Stimulated activated CD4-positive, alpha-beta T cell treated with anti-CD3 and anti-CD28 coated beads, Interleukin-1b, Interleukin-23, amount 100 ng/mL, for 48 hours (primary cell): ENCODE measurements at regions not wholly inside any gene's neighbourhood (a gene's known extent, or its start where the extent isn't known, plus 50 kb on each side); places are given as distances from the start of the nearest gene placed in this dataset.

ENCODE experiments used
- DNase-seq: peaks from one replicate; pipeline ENCODE4 v3.0.0-alpha.2; 2020

- DNase-seq, result no peak
Observed at GRCh38 chr1:29824025-29824424, 587.7 kb downstream of the PTPRU start.

- DNase-seq, result no peak
Observed at GRCh38 chr1:29823561-29823960, 587.2 kb downstream of the PTPRU start.

DNA sequence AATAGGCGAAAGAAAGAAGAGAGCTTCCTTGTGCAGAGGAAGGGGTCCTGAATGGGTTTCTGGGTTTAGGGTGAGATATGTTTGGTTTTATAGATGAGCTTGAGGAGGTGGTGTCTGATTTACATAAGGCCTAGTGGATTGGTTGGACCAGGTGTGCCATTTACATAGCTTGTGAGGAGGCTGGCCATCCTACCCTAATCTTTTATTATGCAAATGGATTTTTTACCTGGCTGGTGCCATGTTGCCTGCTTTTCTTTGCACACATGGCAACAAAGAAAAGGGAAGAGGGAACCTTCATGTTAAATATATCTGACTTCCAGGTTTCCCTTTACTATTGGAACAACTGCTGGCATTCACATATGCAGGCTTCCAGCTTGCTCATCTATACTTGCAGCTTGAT, 585.3 kb downstream of the PTPRU start:
- DNase-seq, result no peak

DNA sequence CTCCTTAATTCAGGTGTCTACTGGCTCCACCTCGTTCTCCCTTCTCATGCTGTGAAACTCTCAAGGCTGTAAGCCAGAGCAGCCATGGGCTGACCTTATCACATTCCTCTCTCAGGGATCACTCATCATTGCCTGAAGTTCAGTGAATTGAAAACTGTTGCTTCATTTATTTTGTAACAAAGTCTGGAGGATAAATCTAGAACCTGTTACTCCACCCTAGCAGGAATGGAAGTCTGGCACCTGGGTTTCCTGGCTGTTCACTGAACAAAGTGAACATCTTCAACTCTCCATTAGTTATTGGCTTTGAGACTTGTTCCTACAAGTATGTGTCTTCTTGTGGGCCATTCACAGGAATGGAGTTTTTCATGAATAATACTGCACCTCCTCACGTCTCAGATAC, 584.1 kb downstream of the PTPRU start:
- no peak for DNase-seq

DNA sequence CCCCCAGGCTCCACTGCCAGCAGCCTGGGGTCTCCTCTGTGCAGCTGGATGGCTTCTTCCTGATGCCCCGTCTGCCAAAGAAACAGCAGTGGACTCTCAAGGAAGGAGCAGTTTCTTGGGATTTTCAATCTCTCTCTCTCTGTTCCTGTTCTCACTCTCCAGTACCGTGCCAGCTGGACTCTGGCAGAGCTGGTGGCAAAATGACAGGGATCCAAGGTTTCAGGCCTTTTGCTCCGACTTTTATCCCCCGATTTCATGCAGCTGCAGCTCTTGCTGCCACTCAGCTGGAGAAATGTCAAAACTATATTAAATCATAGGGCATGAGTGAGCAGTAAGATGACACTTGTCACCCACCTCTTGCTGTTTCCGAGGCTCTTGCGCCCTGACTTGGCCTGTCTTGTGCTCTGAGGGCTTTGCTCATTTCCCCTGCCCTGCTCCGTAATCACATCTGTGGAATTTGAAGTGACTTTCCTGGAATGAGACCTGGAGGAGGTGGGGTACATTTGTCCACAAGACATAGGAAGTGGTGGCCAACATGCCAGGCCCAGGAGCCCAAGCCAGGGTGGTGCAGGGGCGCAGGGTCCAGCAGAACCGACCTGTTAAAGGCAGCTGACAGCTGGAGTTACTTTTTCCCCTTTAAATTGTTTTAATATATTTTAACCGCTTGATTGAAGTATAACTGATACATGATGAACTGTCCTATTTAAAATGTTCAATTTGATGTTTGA, 576.2 kb downstream of the PTPRU start:
- no peak for DNase-seq

GRCh38 chr1:29811727-29812407, 575.5 kb downstream of the PTPRU start:
- no peak for DNase-seq

- no peak for DNase-seq
Observed at GRCh38 chr1:29811247-29811646, 574.9 kb downstream of the PTPRU start.

DNA sequence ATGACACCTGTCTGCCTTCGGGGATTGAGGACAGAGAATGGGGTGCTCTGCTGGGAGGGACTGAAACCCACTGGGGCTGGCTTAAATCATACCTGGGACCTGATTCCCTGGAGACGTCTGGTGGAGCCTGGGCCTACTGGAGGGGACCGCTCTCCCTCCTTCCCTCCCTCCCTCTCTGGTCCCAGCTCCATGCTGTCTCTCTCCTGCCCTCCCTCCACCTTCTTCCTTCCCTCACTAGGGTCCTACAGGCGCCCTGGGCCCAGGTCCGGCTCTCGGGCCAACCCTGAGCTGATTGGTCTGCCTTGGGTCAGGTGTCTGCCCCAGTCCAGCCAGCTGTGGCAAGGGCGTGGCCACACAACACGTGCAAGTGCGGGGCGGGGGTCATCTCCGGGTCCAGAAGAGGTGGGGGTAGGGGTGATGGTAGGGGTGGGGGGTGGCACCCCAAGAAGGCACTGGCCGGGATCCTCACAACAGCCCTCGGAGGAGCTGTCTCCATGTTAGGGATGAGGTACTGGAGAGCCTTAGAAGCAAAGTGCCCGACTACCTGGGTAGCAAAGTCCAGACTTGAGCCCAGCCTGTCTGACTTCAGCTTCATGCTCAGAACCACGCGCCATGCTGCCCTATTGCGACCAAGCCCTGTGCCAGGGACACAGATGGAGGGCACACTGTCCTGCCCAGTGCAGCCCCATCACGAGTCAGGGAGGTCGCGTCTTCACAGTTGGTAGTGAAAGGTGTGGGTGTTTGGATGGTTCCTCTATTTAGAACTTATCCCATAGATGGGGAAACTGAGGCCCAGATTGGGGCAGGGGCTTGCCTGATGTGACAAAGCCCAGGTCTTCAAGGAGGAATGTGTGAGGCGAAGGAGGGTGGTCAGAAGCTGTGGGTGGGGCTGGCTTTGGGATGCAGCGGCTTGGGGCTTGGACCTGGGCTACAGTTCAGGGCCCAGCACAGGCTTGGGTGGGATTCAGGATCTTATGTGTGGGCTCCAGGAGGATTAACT, 574.1 kb downstream of the PTPRU start:
- DNase-seq, result no peak

DNA sequence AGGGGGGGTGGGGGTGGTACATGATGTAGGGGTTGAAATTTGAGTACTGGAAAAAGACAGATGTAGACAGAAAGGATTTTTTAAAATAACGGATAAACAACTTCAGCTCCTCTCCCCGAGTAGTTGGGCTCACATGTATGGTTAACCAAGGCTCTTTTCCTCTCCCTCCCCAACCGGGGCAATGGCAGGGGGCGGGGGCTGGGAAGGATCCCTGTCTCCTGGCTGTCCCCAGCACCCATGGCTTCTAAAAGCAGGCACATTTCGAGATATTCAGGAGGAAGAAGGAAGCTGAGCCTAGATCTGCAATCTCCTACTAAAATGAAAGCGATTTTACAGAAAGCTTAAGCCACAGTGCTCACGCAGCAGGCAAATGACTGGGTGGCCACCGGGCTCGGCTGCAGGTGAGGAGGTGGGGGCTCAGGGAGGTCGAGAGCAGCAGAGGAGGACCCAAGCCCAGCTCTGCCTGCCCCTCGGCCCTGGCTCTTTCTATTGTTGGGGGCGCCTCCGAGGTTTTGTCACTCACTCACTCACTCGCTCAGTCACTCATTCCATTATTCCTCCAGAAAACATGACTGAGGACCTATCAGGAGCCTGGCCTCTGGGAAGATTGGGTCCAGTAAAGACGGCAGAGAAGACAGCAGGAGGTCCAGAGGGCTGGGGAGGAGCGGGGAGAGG, 573.3 kb downstream of the PTPRU start:
- no peak for DNase-seq

DNA sequence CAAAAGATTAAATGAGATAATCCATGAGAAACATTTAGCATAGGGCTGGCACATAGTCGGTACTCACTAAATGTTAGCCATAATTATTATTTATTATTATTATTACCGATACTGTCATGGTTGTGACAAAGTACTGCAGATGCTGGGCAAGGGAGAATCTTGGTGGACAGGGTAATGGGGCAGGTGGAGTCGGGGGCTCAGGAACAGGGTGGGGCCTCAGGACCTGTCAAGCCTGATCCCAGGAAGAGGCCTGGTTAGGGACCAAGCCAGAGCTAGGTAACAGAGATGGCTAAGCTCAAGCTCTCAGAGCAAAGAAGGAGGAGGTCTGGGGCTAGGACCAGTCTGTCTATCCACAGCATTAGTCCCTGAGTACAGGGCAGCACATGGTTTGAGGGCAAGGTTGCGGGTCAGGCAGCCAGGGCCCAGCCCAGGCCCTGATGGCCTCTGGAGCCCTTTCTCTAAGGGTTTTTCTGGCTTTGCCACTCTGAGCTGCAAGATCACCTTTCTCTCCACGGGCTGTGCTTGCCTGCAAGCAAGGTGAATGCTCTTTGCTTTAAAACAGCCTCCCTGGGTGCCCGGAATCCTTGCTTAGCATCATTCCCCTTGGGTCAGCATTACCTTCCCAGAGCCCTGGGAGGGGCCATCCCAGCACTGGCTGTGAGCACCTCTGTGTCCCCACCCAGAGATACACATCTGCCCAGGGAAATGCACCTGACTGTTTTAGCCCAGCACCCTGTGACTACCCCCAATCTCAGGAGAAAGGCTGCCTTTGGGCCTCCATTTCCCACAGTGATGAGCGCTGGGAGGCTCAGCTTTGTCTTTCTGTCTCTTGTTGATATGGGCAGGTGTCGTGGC, 572.0 kb downstream of the PTPRU start:
- no peak for DNase-seq

GRCh38 chr1:29807689-29808088, 571.4 kb downstream of the PTPRU start:
- DNase-seq, result no peak

GRCh38 chr1:29806646-29807319, 570.5 kb downstream of the PTPRU start:
- DNase-seq, result no peak

- DNase-seq, result no peak
Observed at GRCh38 chr1:29805896-29806160, 569.5 kb downstream of the PTPRU start.

DNA sequence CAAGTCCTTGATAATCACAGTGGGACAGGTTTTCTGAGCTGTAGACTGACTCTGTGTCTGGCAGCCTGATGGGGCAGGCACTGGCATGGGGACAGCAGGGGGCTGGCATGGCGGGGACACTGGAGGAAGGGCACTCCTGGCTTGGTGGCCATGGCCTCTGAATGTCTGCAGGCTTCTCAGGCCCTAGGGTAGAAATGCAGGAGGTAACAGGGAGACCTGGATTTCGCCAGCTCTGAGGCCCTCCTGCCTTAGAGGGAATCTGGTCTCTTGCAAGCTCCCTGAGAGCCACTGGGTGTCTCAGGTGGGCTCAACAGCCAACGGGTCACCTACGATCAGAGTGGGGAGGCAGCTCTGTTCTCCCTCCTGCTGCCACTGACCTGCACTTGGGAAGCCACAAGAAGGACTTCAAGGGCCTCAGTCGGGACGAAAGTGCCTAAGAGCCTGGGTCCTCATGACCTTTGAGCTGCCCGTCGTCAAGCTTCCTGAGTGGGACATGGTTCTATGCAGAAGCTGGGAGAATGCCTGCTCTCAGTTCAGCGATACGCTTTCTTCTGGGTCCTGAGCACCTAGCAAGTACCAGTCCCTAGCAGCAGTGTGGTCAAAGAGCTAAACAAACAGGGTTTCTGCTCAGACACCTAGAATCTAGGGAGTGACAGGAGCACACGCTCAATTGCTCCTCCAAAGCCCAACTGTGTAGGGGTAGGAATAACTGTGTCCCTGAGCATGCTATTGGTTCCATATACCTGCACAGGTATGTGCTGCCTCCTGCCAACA, 569.0 kb downstream of the PTPRU start:
- no peak for DNase-seq

GRCh38 chr1:29804181-29804899, 568.0 kb downstream of the PTPRU start:
- no peak for DNase-seq

DNA sequence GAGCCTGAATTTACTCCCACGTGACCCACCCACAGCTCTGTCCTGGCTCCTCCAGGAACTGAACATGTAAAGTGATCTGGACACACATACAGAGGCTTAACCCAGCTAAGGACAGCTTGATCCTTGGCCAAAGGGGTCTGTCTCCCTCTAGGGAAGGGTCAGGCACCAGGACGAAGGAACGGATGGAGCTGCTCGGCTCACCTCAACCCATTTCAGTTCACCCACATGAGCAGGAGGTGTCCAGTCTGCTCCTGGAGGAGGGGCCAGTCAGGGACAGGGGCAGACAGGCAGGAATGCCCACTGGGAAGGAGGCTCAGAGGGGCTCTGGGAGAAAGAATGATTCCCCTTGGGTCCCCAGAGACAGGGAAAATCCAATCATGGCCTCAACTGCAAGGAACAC, 567.2 kb downstream of the PTPRU start:
- DNase-seq, result no peak

DNA sequence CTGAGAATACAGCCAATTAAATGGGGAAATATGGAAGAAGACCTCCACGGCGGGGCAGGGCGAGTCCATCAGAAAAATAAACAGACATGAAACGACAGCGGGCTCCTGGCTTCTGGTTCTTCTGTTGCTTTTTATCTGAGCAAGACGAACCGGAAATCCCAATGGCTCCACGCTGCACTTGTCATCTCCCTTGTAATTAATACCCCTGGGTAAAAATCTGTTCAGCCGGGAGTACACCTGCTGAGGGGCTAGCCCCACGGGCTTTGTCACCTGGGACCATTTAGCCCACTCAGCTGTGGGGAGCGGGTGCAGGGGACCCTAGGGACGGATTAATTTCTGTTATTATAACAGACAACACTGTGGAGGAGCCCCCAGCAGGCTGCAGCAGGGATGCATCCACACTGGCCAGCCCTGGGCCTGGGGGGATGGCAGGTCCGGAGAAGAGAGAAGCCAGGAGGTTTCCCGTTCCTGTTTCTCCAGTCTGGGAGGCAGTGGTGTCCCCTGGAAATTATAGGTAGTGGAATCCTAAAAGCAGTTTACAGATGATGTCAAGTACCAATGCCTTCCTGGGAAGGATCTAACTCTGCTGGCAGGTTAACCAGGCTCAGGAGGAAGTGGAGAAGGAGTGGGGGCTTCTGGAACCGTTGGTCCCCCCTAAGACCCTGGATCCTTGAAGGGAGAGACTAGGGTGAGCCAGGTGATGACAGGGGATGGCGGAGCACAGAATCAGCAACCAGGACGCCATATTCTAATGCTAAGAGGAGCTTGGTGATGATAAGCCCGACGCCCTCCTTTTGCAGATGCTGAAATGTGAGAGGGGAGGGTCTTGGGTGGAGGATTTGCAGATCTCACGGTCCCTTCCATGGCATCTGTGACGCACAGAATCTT, 566.1 kb downstream of the PTPRU start:
- DNase-seq, result no peak

GRCh38 chr1:29801561-29801973, 565.2 kb downstream of the PTPRU start:
- no peak for DNase-seq

DNA sequence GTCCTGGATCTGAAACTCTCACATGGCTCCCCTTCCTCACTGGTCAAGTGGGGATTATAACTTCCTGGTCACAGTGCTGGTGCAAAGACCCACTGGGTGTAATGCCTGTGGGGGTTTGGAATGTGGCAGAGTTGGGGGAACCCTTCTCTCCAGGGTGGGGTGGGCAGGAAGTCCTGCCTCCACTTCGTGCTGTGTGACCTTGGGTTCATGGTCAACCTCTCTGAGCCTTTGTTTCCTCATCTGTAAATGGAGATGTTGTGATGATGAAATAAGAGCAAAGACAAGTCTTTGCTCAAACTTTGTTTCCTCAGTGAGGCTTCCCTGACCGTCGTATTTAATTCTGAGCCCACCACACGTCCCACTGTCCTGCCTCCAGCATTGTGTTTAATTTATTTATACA, 564.7 kb downstream of the PTPRU start:
- no peak for DNase-seq
